ENCODE measurements at regions not wholly inside any gene's neighbourhood (a gene's known extent, or its start where the extent isn't known, plus 50 kb on each side); places are given as distances from the start of the nearest gene placed in this dataset.
"Not testable (repeated sequence)": the region's sequence is repeated elsewhere in the genome, so short reads cannot be mapped to it uniquely, and the experiment has no call there.

DNA sequence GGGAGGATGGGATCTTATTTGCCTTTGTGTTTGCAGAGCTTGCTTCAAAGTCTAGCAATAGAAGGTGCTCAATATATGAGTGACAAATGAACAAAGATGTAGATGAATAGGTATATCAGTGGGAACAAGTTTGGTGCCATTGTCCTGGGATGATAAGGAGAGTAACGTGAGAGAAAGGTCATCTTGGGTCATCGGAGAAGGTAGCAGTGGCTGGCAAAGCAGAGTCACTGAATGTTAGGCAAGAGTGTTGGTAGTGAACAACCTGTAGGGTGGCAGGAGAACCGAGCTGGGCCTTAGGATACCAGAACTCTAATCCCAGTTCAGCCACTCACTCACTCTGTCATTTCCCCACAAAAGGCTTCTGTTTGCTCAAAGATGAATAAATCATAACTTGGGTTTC is 87.2 kb downstream of the CCDC71L start:
- Mint-ChIP-seq H3K9me3 (no peaks in the 10 kb centered on the region), H3K27me3 (peaks cover 37 to 65% of the 10 kb centered on the region in 2 donors), H3K4me3 (no peak overlapping the region), H3K36me3 (ENCODE audit: insufficient read depth) (no peaks in the 10 kb centered on the region), H3K4me1 (ENCODE audit: low read depth in 2 of 2) (no peaks in the 10 kb centered on the region), H3K27ac (no peak overlapping the region)
- DNase-seq (no peak), ATAC-seq (replicated peaks) (no peak)

DNA sequence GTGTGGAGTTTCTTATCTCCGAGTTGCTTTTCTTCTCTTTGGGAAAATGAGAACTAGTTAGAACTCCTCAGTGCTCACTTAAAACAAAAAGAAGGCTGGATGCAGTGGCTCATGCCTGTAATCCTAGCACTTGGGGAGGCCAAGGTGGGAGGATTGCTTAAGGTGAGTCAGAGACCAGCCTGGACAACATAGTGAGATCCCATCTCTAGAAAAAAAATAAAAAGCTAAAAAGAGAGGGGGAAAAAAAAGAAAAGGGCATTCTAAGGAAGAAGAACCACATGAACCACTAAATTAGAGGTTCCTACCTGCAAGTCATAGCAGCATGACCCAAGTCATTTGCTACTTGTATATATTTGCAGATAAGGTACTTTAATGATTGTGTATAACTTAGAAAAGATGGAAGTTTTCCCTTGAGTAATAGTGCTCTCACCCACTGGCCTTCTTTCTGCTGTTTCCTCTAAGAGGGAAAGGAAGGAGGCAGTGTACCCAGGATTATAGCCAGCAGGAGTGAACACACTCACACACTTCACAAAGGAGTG is 87.8 kb downstream of the CCDC71L start:
- no peak overlapping the region for H3K27ac Mint-ChIP-seq
- H3K36me3 Mint-ChIP-seq (ENCODE audit: insufficient read depth), result no peaks in the 10 kb centered on the region
- H3K27me3 Mint-ChIP-seq, result peaks cover 37 to 65% of the 10 kb centered on the region in 2 donors
- no peaks in the 10 kb centered on the region for H3K9me3 Mint-ChIP-seq
- no peak for ATAC-seq (replicated peaks)
- no peak overlapping the region for H3K4me3 Mint-ChIP-seq
- H3K4me1 Mint-ChIP-seq (ENCODE audit: low read depth in 2 of 2), result no peaks in the 10 kb centered on the region
- DNase-seq, result no peak

DNA sequence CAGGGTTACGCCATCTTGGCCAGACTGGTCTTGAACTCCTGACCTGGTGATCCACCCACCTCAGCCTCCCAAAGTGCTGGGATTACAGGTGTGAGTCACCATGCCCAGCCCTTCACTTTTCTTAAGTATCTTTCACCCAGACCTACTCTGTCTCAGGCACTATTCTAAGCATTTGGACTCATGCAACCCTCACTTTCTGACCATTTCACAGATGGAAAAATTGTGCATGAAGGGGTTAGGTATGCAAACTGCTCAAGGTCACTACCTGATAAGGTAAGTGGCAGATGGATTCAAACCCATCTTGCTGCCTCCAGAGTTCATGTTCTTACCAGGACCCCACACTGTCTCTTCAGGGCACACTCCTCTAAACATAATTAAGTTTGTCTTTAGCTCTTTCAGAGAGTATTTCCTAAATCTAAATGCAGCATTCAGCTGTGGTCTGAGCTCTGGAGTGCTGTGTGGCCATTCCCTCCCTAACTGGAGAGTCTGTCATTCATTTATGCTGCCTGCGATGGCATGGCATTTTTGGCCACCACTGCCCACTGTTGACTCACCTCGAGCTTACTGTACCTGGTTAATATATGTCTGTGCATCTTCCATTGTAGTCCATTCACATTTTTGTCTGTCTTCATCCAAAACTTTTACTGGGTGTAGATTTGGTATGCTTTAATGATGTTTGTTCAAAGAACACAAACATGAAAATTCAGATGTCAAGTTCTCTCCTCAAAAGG is 88.4 kb downstream of the CCDC71L start:
- H3K27ac Mint-ChIP-seq, result no peak overlapping the region
- H3K4me1 Mint-ChIP-seq (ENCODE audit: low read depth in 2 of 2), result no peaks in the 10 kb centered on the region
- no peaks in the 10 kb centered on the region for H3K9me3 Mint-ChIP-seq
- ATAC-seq (replicated peaks), result no peak
- peaks cover 35 to 64% of the 10 kb centered on the region in 2 donors for H3K27me3 Mint-ChIP-seq
- no peak for DNase-seq
- no peak overlapping the region for H3K4me3 Mint-ChIP-seq
- no peaks in the 10 kb centered on the region for H3K36me3 Mint-ChIP-seq (ENCODE audit: insufficient read depth)

- Mint-ChIP-seq H3K4me1 (ENCODE audit: low read depth in 2 of 2) (no peaks in the 10 kb centered on the region), H3K27me3 (peaks cover 35 to 57% of the 10 kb centered on the region in 2 donors), H3K4me3 (no peak overlapping the region), H3K9me3 (no peaks in the 10 kb centered on the region), H3K36me3 (ENCODE audit: insufficient read depth) (no peaks in the 10 kb centered on the region), H3K27ac (no peak overlapping the region)
- ATAC-seq (replicated peaks) (no peak), DNase-seq (no peak)
Observed at GRCh38 chr7:106571563-106571962, 89.4 kb downstream of the CCDC71L start.

- ATAC-seq (replicated peaks), result no peak
- Mint-ChIP-seq H3K27ac (no peak overlapping the region), H3K27me3 (peaks cover 35 to 55% of the 10 kb centered on the region in 2 donors)
Observed at GRCh38 chr7:106570948-106571418, 90.0 kb downstream of the CCDC71L start.

DNA sequence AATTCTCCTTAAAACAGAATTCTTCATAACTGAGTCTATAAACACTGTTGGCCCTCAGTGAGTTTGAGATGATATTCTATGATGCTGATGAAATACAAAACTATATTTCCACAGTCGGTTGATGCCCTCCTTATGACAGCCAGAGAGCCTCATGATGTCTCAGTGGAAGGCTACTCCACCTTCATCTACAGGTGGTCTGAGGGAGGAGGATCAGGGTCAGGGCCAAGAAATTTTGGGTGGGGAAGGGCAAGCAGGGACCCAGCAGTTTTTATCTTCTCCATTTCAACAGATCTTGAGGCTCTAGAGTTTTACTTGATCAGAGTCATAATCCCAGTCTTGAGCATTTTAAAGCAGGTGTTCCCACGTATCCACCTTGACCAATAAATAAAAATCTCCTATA is 90.8 kb downstream of the CCDC71L start:
- no peak overlapping the region for H3K4me3 Mint-ChIP-seq
- H3K4me1 Mint-ChIP-seq (ENCODE audit: low read depth in 2 of 2), result no peaks in the 10 kb centered on the region
- ATAC-seq (replicated peaks), result no peak
- no peak overlapping the region for H3K27ac Mint-ChIP-seq
- no peaks in the 10 kb centered on the region for H3K9me3 Mint-ChIP-seq
- no peaks in the 10 kb centered on the region for H3K36me3 Mint-ChIP-seq (ENCODE audit: insufficient read depth)
- H3K27me3 Mint-ChIP-seq, result peaks cover 35 to 55% of the 10 kb centered on the region in 2 donors
- DNase-seq, result no peak

More at GRCh38 chr7:106570948-106571418, 90.0 kb downstream of the CCDC71L start:
- no peak overlapping the region for H3K4me3 Mint-ChIP-seq
- H3K4me1 Mint-ChIP-seq (ENCODE audit: low read depth in 2 of 2), result no peaks in the 10 kb centered on the region
- no peaks in the 10 kb centered on the region for H3K36me3 Mint-ChIP-seq (ENCODE audit: insufficient read depth)
- H3K9me3 Mint-ChIP-seq, result no peaks in the 10 kb centered on the region
- DNase-seq, result no peak

DNA sequence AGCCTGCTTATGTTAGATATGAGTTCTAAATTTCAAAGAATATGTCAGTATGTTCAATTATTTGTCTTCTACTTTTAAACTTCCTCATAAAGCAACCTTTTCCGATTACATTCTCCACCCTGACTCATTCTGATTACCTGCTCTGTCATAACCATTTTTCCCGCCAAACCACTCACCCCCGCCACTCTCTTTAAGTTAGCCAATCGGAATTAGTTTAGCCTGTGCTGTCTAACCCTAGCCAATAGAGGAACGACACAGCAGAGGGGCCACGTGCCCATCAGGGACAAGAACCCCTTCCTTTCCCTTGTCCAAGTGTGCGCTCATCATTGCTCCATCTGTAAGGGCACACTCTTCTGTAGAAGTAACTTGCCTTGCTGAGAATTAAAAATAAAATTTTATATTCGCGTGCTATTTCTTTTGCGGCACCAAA is 91.4 kb downstream of the CCDC71L start:
- Mint-ChIP-seq H3K27ac (no peak overlapping the region), H3K4me3 (no peak overlapping the region), H3K4me1 (ENCODE audit: low read depth in 2 of 2) (no peaks in the 10 kb centered on the region), H3K9me3 (no peaks in the 10 kb centered on the region), H3K36me3 (ENCODE audit: insufficient read depth) (no peaks in the 10 kb centered on the region), H3K27me3 (peaks cover 35 to 48% of the 10 kb centered on the region in 2 donors)
- ATAC-seq (replicated peaks) (no peak), DNase-seq (no peak)

DNA sequence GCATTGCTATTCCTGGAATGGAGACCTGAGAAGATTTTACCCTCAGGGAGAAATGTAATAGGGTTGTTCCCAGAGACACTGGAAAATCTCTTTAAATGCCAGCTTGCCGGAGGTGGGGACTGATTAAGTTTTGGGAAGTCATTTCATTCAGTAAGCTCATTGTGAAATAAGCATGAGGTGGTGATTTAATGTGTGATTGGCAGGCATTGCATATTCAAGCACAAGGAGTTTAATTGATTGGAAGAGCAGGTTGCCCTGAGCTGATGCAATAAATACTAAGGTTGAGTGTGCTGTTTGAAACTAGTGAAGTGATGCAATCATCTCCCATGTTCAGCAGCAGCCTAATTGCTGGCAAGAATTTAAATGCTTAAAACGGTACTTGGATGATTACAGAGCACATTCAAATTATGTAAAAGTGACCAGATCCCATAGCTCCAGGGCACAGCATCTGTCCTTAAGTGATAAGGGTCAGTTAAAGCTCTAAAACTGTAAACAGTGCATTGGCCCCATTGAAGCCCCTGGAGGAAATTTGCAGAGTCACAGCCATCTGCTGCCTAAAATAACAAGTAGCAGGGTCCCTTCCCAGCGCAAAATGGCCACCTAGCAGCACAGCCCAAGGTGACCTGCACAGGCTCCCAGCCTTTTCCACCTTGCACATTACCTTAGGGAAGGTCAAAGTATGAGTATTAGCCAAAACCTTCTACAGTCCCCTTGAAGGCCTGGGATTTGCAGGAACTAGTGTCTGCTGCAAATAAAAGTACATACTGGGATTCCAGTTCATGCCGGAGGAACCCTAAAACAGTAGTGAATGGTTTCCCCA is 92.1 kb downstream of the CCDC71L start:
- no peaks in the 10 kb centered on the region for H3K4me1 Mint-ChIP-seq (ENCODE audit: low read depth in 2 of 2)
- DNase-seq (no peak), ATAC-seq (replicated peaks) (no peak)
- peaks cover 40 to 42% of the 10 kb centered on the region in 2 donors for H3K27me3 Mint-ChIP-seq
- H3K9me3 Mint-ChIP-seq, result no peaks in the 10 kb centered on the region
- no peaks in the 10 kb centered on the region for H3K36me3 Mint-ChIP-seq (ENCODE audit: insufficient read depth)
- H3K4me3 Mint-ChIP-seq, result no peak overlapping the region
- H3K27ac Mint-ChIP-seq, result no peak overlapping the region

DNA sequence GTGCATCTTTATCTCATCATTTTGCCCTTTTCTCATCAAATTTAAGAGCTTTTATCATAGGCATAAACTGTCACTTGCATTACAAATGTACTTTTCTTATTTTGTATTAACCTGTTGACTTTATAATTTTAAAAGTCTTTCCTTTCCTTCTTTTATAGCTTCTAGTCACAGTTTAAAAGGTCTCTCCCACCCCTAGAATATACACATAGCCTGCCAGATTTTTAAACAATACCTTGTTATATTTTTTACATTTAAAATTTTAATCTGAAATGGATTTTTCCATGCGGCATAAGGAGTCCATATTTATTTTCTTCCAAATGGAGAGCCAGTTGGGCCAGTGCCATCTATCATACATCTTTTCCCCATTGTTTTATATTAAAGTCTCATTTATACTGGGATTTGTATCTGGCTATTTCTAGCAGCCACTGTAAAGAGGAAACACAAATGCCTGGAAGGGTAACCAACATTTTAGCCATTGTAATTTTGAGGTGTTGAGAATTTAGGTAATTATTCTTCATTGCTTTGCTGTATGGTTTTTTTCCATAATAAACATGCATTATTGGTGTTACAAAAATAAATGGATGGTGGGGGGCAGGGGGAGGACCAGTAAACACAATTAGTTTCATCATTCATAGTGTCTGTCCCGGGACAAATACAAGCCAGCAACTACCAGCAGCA is 92.8 kb downstream of the CCDC71L start:
- Mint-ChIP-seq H3K4me1 (ENCODE audit: low read depth in 2 of 2) (no peaks in the 10 kb centered on the region), H3K27me3 (peaks cover 35 to 38% of the 10 kb centered on the region in 2 donors), H3K36me3 (ENCODE audit: insufficient read depth) (no peaks in the 10 kb centered on the region), H3K9me3 (no peaks in the 10 kb centered on the region), H3K27ac (no peak overlapping the region), H3K4me3 (no peak overlapping the region)
- ATAC-seq (replicated peaks) (no peak), DNase-seq (no peak)

- not testable (repeated sequence) for H3K27ac Mint-ChIP-seq
Observed at GRCh38 chr7:106567204-106568001, 93.6 kb downstream of the CCDC71L start.

DNA sequence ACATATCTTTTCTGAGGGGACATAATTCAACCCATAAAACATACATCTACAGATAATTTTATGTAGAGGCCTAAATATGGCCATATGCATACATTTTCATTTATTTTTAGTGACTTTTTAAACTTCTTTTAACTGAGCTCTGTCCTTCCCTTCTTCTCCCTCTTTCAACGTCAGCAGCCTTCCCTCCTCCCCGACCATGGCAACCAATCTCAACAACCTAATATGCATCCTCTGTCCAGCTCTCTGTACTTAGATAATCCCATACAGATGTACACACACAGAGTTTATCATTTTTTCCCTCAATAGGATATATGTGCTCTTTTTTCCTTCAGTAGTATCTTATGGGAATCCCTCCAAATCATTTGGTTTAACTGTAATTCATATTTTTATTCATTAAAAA is 94.3 kb downstream of the CCDC71L start:
- no peaks in the 10 kb centered on the region for H3K4me1 Mint-ChIP-seq (ENCODE audit: low read depth in 2 of 2)
- H3K9me3 Mint-ChIP-seq, result no peaks in the 10 kb centered on the region
- H3K4me3 Mint-ChIP-seq, result no peak overlapping the region
- DNase-seq (no peak), ATAC-seq (replicated peaks) (no peak)
- no peaks in the 10 kb centered on the region for H3K36me3 Mint-ChIP-seq (ENCODE audit: insufficient read depth)
- H3K27ac Mint-ChIP-seq, result no peak overlapping the region
- H3K27me3 Mint-ChIP-seq, result peaks cover 20 to 24% of the 10 kb centered on the region in 2 donors

More at GRCh38 chr7:106567204-106568001, 93.6 kb downstream of the CCDC71L start:
- not testable (repeated sequence) for H3K4me3 Mint-ChIP-seq; DNase-seq; ATAC-seq (replicated peaks); H3K36me3 Mint-ChIP-seq (ENCODE audit: insufficient read depth); H3K4me1 Mint-ChIP-seq (ENCODE audit: low read depth in 2 of 2); H3K9me3 Mint-ChIP-seq
- peaks cover 27 to 31% of the 10 kb centered on the region in 2 donors for H3K27me3 Mint-ChIP-seq

DNA sequence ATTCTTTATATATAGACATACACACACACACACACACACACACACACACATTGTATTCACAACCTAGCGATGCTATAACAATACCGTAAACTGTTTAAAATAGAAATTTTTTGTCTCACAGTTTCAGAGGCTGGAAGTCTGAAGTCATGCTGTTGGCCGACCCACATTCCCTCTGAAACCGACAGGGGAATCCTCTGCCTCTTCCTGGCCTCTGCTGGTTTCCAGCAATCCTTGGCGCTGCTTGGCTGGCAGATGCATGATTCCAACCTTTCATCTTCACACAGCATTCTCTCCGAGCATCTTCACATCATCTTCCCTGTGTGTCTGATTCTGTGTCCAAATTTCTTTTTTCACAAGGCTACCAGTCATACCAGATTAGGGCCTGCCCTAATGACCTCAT is 94.8 kb downstream of the CCDC71L start:
- Mint-ChIP-seq H3K4me3 (no peak overlapping the region), H3K9me3 (no peaks in the 10 kb centered on the region), H3K27ac (no peak overlapping the region), H3K4me1 (ENCODE audit: low read depth in 2 of 2) (no peaks in the 10 kb centered on the region), H3K36me3 (ENCODE audit: insufficient read depth) (no peaks in the 10 kb centered on the region), H3K27me3 (peaks cover 17 to 23% of the 10 kb centered on the region in 2 donors)
- no peak for DNase-seq
- ATAC-seq (replicated peaks), result no peak

Data from effector memory CD8-positive, alpha-beta T cell (primary cell).